ENCODE measurements at regions not wholly inside any gene's neighbourhood (a gene's known extent, or its start where the extent isn't known, plus 50 kb on each side); places are given as distances from the start of the nearest gene placed in this dataset.

DNA sequence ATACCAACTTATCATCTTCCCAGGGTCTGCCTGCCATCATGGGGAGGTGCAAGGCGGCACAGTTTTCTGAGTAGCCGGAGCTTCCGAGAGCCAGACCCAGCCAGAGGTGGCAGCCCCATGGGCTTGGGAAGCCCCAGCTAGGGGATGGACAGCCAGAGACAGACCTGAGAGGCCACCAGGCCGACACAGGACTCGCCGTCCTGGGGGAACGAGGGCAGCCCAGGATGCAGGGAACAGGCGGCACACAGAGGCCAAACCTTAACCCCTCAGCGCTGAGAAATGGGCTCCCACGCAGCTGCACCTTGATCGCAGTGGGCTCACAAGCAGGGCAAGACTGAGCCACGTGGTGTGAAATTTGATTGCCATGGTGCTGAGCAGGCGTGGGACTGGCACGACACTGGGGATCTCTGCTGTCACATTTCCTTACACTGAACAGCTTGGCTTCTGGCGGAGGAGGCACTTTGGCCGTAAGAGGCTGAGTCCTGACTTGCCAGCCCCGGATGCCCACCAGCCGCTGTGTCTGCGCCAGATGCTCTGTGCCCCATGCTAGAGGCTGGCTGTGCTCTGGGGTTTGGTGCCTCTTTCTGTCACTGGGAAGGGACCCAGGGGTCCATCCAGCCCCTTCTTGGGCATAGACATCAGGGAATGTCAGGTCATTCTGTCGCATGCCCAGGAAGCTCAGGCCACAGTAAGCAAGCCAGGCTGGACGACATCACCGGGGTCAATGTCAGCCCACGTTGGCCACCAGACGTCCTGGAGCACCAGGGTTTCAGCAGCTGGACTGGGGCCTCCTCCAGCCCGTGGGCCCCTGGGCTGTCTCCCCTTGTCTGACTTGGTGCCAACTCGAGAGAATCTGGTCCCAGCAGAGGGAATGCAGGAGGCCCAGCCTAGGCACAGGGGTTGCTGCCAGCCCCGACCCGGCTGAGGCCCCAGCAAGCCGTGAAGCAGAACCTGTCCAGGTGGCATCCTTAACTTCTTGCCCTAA lies 312.1 kb upstream of the MYT1L start:
- H3K4me3 ChIP-seq (ENCODE audit: low read length): no peak overlapping the region
- TF ChIP-seq, protein P1, sequence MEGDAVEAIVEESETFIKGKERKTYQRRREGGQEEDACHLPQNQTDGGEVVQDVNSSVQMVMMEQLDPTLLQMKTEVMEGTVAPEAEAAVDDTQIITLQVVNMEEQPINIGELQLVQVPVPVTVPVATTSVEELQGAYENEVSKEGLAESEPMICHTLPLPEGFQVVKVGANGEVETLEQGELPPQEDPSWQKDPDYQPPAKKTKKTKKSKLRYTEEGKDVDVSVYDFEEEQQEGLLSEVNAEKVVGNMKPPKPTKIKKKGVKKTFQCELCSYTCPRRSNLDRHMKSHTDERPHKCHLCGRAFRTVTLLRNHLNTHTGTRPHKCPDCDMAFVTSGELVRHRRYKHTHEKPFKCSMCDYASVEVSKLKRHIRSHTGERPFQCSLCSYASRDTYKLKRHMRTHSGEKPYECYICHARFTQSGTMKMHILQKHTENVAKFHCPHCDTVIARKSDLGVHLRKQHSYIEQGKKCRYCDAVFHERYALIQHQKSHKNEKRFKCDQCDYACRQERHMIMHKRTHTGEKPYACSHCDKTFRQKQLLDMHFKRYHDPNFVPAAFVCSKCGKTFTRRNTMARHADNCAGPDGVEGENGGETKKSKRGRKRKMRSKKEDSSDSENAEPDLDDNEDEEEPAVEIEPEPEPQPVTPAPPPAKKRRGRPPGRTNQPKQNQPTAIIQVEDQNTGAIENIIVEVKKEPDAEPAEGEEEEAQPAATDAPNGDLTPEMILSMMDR (conservative IDR thresholded peaks at IDR 0.05; ENCODE audit: low read length): no peak
- DNase-seq (ENCODE audit: low read depth): no peak

DNA sequence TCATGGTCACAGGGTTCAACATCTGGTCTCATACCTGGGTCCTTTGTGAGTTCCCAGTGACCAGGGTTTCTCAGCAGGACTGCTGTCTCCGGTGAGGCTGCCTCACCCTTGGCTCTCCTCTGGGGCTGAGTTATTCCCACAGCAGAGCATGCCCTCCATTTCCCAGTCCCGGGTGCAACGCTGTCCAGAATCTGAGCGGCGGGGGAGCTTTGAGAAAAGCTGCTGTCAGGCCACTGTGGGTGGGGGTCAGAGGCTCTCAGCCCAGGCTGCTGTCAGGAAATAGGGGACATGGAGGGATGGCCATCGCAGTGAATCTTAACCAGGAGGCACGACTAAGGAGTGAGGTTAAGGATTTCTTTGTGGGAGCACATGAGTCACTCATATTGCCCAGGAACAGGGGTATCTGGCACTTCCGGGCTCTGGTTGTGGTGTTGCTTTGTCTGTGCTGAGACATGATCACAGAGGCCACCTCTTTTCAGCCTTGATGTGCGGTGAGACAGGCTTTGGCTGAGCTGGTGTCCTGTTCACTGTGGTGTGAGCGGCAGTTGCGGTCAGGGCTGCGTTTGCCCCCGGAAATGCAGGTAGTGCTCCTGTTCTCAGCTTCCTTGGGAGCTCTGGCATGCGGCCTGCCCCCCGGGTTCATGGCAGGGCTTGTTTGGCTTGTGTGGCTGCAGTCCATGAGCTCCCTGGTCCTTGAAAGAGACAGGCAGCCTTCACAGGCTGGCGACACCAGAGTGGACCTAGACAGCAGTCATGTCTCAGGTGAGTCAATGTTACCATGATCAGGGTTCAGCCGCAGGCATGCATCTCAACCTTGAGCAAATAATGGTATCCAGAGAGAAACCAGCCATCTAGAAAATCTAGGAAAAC lies 310.7 kb upstream of the MYT1L start:
- DNase-seq (ENCODE audit: low read depth): no peak
- TF ChIP-seq, protein P1 (conservative IDR thresholded peaks at IDR 0.05; ENCODE audit: low read length): no peak

DNA sequence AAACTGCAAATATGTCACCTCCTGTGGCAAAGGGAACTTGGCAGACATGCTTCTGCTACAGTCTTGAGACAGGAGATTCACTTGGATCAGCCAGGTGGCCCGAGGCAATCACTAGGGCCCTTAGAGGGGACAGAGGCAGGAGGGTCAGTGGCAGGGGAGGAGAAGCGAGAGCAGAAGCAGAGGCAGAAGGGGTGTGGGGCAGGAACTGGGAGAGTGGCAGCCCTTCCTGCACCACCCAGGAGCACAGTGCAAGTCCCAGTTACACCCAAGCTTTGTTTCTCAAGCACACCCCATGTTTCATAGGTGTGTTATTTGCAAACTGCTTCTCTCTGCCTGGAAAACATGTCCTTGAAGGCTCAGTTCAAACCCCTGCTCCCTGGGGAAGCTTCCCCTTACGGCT lies 309.7 kb upstream of the MYT1L start:
- no peak overlapping the region for H3K4me3 ChIP-seq (ENCODE audit: low read length)
- no peak for DNase-seq (ENCODE audit: low read depth)
- TF ChIP-seq, protein P1 (conservative IDR thresholded peaks at IDR 0.05; ENCODE audit: low read length): no peak

More for the DNA sequence above, 310.7 kb upstream of the MYT1L start:
- H3K4me3 ChIP-seq (ENCODE audit: low read length): no peak overlapping the region

DNA sequence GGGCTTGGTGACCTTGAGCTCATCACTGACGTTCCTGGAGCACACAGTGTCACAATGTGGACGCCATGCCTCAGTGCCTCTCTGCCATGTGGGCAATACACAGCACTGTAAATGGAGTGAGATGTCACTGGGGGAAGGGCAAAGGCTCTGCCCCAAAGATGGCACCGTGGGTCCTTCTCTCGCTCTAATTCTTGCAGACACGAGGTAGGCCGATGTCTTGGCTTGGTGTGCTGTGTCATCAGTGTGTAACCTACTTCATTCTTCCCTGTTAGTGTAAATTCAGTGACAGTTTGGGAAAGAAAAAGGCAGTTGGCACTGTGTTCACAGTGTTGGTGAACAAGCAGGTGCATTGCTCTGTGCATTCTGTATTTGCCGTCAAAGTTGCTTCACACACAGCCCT lies 309.3 kb upstream of the MYT1L start:
- TF ChIP-seq, protein P1 (conservative IDR thresholded peaks at IDR 0.05; ENCODE audit: low read length): no peak
- no peak for DNase-seq (ENCODE audit: low read depth)

DNA sequence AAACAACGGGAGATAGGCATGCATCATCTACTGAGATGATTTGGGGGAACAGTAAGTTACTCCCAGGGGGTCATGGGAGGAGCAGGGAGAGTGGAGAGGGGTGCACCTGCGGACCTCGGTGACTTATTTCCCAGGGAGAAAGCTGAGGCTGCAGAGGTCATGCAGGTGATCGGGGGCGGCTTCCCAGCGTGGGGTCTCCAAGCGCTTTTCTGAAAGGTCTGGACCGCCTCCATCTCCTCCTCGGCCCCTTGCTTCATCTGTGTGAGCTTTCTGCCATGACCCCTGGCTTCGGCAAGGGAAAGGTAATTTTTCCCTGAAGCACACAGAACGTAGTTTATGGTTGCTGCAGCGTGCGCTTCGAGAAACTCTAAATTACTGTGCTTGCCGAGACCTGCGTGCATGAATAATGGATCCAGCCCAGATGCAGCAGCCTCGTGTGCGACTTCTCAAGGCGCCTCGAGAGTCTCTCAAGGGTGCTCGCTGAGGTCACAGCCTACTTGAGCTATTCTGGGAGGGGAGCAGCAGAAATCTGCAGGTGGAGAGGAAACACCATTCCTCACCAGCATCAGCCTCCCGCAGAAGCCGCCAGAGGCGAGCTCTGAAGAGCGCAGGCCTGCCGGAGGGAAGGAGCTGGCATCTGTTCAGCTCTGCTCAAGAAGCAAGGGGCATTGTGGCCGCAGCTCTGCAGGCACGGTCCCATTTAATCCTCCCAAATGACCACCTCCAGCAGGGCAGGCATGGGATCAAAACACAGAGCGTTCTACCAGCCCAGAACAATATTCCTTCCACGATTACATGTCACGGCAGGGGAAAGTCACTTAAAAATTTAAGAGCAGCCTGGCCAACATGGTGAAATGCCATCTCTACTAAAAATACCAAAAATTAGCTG lies 308.4 kb upstream of the MYT1L start:
- no peak overlapping the region for H3K4me3 ChIP-seq (ENCODE audit: low read length)
- TF ChIP-seq, protein P1 (conservative IDR thresholded peaks at IDR 0.05; ENCODE audit: low read length): no peak
- DNase-seq (ENCODE audit: low read depth): no peak

More for the DNA sequence above, 309.3 kb upstream of the MYT1L start:
- no peak overlapping the region for H3K4me3 ChIP-seq (ENCODE audit: low read length)

DNA sequence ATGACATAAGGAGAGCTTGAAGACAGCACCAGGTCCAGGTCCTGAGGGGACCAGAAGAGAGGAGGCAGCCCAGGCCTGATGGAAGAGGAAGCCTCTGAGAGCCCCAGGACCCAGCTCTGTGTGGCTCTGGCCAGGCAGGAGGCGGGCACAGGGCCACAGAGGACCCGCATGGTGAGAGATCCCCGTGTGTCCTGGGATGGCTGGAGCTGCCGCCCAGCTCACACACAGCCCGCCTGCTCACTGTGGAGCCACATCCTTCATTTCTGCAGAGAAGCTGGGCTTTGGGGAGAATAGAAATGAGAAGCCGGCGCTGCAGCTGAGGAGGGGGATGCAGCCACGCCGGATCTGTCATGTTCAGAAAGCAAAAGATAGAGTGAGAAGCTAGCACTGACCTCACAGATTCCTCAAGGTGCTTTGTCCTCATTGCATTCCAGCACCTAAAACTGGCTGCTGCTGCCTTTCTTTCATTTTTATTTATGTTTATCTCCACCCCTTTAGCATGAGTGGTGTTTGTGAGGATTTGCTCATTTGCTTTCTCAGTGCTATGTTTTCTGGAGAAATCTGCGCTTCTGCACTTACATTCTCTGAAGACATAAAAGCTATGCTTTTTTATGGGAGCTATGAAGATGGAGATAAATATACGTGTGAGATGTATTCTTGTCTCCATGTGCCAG lies 307.6 kb upstream of the MYT1L start:
- TF ChIP-seq, protein P1 (conservative IDR thresholded peaks at IDR 0.05; ENCODE audit: low read length): no peak
- no peak for DNase-seq (ENCODE audit: low read depth)
- H3K4me3 ChIP-seq (ENCODE audit: low read length): no peak overlapping the region

Measured in AG10803 (cell line).